GM19468 (cell line): ENCODE measurements at regions not wholly inside any gene's neighbourhood (a gene's known extent, or its start where the extent isn't known, plus 50 kb on each side); places are given as distances from the start of the nearest gene placed in this dataset.

Experiments used
- ATAC-seq: cut with Tn5 transposase; IDR thresholded peaks from one replicate; pipeline ENCODE4 v1.9.1; 2021; ENCODE audit warnings: mild to moderate bottlenecking, moderate library complexity, moderate number of reproducible peaks; ENCODE audit not compliant: unreplicated experiment; ENCODE audit errors: extremely low read depth

- no peak for ATAC-seq
Measured at GRCh38 chr13:106906426-106906996, 338.6 kb upstream of the ARGLU1 start.

- no peak for ATAC-seq
Measured at GRCh38 chr13:106905380-106906162, 337.6 kb upstream of the ARGLU1 start.

DNA sequence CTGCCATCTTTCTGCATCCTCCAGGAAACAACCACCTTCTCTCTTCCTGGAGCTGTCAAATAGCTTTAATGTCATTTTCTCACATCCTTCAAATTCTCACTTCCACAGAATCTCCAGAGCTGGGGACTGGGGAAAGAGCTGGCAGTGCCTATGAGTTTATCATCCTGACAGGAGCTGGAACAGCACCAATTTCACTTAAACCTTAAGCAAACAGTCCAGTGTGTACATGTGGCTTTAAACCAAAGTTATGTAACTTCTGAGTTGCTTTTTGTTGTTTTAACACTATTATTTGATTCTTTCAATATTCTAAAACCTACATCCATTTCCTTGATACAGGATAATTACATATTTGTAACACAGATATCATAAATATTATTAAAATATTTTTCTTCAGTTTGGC is 331.5 kb upstream of the ARGLU1 start:
- no peak for ATAC-seq

DNA sequence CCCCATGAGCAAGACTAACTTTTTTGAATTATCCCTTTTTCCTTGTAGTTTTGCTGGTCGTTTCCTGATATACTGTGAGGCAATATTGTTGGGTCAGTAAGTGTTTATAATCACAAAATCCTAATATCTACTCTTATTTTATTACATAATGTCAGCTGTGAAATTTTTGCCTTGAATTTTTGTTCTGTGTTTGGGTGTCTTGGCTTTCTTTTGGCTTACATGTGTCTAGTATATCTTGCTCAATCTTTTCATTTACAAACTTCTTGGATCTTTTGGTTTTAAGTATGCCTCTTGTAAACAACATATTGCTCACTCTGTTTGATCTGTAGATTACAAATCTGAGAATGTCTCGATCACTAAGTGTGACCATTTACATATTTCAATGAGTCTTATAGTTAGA is 330.3 kb upstream of the ARGLU1 start:
- ATAC-seq: no peak

- no peak for ATAC-seq
Measured at GRCh38 chr13:106888148-106888547, 320.2 kb upstream of the ARGLU1 start.

DNA sequence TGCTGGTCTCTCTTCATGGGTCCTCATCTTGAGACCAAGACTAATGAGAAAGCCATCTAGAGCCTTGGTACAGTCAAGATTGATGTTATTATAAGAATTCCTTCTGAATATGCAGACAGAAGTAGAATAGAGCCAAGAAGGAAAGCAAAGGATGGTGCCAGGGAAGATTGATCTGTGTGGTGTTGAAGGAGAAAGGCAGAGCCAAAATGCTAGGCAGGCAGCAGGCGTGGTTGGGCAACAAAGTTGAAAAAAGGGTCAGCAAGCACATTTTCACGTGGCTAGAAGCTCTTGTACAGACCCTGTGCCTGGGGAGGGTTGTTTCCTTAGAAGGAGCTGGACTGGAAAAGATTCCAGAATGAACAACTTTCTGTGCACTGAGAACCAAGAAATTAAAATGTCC is 319.7 kb upstream of the ARGLU1 start:
- no peak for ATAC-seq

DNA sequence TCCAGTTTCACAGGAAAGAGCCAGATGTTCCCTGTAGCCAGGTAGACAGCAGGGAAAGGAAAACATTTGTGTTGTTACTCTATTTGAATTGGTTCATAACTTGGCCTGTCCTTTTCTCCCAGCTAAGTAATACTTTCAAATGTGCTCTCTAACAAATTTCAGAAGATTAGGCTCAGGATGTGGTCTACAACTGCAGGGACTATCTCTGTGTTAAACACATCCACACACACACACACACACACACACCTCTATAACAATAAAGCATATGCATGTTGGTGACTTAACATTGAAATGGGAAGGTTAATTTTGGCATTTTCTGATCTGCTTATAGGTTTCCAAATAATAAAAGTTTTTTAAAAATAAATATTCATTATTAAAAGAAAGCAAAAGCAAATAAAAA is 316.0 kb upstream of the ARGLU1 start:
- ATAC-seq: no peak

DNA sequence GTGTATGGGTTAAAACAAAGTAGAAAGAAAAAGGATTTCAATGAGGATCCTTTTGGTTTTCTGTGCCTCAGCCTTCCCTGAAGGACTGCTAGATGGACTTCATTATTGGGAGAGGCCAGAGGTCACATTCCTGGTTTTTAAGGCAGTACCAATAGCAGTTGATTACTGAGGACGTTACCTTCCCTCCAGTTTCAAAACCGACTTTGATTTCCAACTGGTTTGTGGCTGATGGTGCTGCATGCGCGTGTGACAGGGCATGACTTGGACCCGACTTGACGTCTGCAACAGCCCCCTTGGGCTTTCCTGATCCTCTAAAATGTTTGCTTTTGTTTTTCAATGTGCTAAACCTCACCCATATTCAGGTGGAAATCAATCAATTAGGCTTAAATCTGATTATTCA is 314.3 kb upstream of the ARGLU1 start:
- no peak for ATAC-seq

DNA sequence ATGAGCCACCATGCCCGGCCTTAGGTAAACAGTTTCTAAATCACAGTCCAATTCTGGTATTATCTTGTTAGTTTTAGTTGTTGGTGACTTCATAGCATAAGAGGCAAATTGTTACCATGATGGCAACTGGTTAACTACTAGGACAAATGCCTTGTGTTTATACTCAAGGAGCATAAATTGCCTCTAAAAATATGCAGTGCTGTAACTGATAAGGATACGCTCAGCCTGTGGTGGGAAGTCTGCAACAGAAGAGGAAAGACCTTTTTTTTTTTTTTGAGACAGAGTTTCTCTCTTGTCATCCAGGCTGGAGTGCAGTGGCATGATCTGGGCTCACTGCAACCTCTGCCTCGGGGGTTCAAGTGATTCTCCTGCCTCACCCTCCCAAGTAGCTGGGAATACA is 311.9 kb upstream of the ARGLU1 start:
- ATAC-seq: no peak

- ATAC-seq: no peak
Measured at GRCh38 chr13:106874323-106874722, 306.4 kb upstream of the ARGLU1 start.

GRCh38 chr13:106873810-106874209 is 305.9 kb upstream of the ARGLU1 start:
- ATAC-seq: no peak

DNA sequence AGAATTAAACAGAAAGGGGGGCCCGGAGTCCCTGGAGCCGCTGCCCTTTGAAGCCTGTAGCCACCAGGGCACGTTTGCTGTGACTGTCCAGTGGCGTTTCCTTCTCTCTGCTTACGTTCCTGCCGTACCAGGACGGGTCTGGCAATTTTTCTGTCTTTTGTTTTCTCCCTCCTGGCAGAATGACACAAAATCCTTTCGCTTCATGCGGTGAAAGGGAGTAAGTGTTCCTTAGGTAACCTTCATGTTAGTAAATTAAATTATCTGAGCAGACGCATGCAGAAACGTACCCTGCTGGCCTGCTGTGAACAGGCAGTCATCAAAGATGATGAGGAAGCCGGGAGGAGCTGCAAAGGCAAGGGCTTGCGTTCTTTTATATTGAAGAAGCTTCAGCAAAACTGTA is 299.3 kb upstream of the ARGLU1 start:
- no peak for ATAC-seq

GRCh38 chr13:106865716-106866440 is 297.9 kb upstream of the ARGLU1 start:
- no peak for ATAC-seq

DNA sequence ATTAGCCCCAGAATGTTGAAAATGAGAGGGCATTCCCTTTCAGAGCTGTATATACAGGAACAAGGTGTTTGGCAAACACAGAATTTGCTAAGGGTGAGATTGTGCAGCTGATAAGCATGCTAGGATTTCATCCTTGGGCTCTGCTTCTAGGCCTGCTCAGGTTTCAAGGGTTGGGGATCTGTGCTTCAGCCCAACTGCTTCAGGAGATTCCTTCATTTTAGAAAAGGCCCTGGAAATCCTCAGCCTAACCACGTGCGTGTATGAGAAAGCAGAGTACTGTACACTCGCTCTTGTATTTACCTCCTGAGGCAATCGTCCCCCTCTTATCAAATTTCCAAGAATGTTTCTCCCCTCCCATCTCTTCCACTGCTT is 291.6 kb upstream of the ARGLU1 start:
- no peak for ATAC-seq

GRCh38 chr13:106858903-106859532 is 291.1 kb upstream of the ARGLU1 start:
- ATAC-seq: no peak

DNA sequence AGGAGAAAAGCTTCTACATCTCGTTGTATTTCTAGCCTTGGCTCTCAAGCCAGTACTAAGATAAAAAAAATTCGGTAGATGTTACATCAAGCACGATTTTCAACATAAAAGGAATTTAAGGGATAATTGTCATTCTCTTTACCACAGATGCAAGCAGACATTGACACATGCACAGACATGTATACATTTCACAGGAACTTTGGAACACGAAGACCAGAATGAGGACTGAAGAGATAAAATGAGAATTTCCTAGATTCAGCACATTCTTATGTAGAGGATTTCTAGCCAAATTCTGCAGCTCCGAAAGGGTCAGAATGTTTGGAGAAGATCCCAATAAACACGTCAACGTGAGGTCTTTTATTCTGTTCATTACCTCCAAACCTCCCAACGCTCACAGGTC is 284.5 kb upstream of the ARGLU1 start:
- ATAC-seq: no peak

GRCh38 chr13:106850973-106851650 is 283.2 kb upstream of the ARGLU1 start:
- no peak for ATAC-seq

GRCh38 chr13:106846571-106847448 is 278.9 kb upstream of the ARGLU1 start:
- ATAC-seq: no peak

GRCh38 chr13:106836186-106836802 is 268.4 kb upstream of the ARGLU1 start:
- no peak for ATAC-seq
